ENCODE measurements at regions not wholly inside any gene's neighbourhood (a gene's known extent, or its start where the extent isn't known, plus 50 kb on each side); places are given as distances from the start of the nearest gene placed in this dataset.

GRCh38 chr21:28091466-28091865, 901.2 kb downstream of the LTN1 start:
- H3K4me3 ChIP-seq (replicated peaks in 1 of 3; ENCODE audit: insufficient read depth in 1 of 3, low read depth in 1 of 3, low read length in 3 of 3): no peak overlapping the region
- TF ChIP-seq FOS (IDR thresholded peaks at IDR 0.05; ENCODE audit: borderline replicate concordance, insufficient read depth, low read length) (no peak), MAX (IDR thresholded peaks at IDR 0.05; ENCODE audit: insufficient read depth, insufficient read length) (no peak), POLR2AphosphoS5 (IDR thresholded peaks at IDR 0.05; ENCODE audit: insufficient read depth, low read depth, low read length) (no peak), JUN (IDR thresholded peaks at IDR 0.05; ENCODE audit: borderline replicate concordance, insufficient read depth, insufficient read length, low read depth) (no peak), EZH2 (IDR thresholded peaks at IDR 0.05; ENCODE audit: borderline replicate concordance, low read depth, low read length, severe bottlenecking) (no peak), GATA2 (IDR thresholded peaks at IDR 0.05; ENCODE audit: insufficient read depth, insufficient read length, low read depth, low read length) (no peak), POLR2A (IDR thresholded peaks at IDR 0.05; ENCODE audit: low read depth, low read length) (no peak), MYC (IDR thresholded peaks at IDR 0.05; ENCODE audit: low read depth, low read length) (no peak)
- TF ChIP-seq, protein P1, sequence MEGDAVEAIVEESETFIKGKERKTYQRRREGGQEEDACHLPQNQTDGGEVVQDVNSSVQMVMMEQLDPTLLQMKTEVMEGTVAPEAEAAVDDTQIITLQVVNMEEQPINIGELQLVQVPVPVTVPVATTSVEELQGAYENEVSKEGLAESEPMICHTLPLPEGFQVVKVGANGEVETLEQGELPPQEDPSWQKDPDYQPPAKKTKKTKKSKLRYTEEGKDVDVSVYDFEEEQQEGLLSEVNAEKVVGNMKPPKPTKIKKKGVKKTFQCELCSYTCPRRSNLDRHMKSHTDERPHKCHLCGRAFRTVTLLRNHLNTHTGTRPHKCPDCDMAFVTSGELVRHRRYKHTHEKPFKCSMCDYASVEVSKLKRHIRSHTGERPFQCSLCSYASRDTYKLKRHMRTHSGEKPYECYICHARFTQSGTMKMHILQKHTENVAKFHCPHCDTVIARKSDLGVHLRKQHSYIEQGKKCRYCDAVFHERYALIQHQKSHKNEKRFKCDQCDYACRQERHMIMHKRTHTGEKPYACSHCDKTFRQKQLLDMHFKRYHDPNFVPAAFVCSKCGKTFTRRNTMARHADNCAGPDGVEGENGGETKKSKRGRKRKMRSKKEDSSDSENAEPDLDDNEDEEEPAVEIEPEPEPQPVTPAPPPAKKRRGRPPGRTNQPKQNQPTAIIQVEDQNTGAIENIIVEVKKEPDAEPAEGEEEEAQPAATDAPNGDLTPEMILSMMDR (IDR thresholded peaks at IDR 0.05; ENCODE audit: extremely low read depth in 1 of 2, insufficient read depth in 1 of 2, low read depth in 1 of 2, low read length in 2 of 2): no peak
- H3K4me1 ChIP-seq (ENCODE audit: control insufficient read depth, extremely low read depth, insufficient read depth, low read length): no peaks in the 10 kb centered on the region
- no peaks in the 10 kb centered on the region for H3K9me1 ChIP-seq (replicated peaks; ENCODE audit: control insufficient read depth, extremely low read depth, insufficient read depth, low read length)
- H3K79me2 ChIP-seq (ENCODE audit: control insufficient read depth, insufficient read depth, low read length): no peaks in the 10 kb centered on the region
- H3K9me3 ChIP-seq (replicated peaks; ENCODE audit: control insufficient read depth, insufficient read depth, low read length): no peaks in the 10 kb centered on the region
- no TSS peak for BruUV-seq (replicated peaks)
- POLR2A ChIA-PET: no interaction called here
- CTCF ChIA-PET: no interaction called here
- no peak overlapping the region for H3K4me2 ChIP-seq (ENCODE audit: insufficient read depth, low read length)
- H3K27me3 ChIP-seq (ENCODE audit: control insufficient read depth in 2 of 2, insufficient read depth in 2 of 2, low read length in 2 of 2): no peaks in the 10 kb centered on the region
- H2AFZ ChIP-seq (ENCODE audit: low read depth, low read length): no peak overlapping the region
- intact Hi-C loops (cut with micrococcal nuclease): no loop called here
- H4K20me1 ChIP-seq (replicated peaks; ENCODE audit: control insufficient read depth, extremely low read depth, insufficient read depth, low read length): no peaks in the 10 kb centered on the region
- DNase-seq (ENCODE audit: low read depth, low spot score) (no peak), FAIRE-seq (no peak)
- no peak overlapping the region for H3K9ac ChIP-seq (replicated peaks; ENCODE audit: extremely low read depth, insufficient read depth, low read length)
- H3K27ac ChIP-seq (ENCODE audit: insufficient read depth, low read depth, low read length): no peak overlapping the region
- dilution Hi-C loops (cut with MboI; ENCODE audit: extremely low pct_ligation_motif_present, low sequenced_read_pairs): no loop called here
- H3K36me3 ChIP-seq (ENCODE audit: control insufficient read depth in 2 of 2, extremely low read depth in 1 of 2, insufficient read depth in 2 of 2, low read length in 2 of 2): no peaks in the 10 kb centered on the region
